GOT3 (cell line): ENCODE measurements at regions not wholly inside any gene's neighbourhood (a gene's known extent, or its start where the extent isn't known, plus 50 kb on each side); places are given as distances from the start of the nearest gene placed in this dataset.

Experiments
- DNase-seq: peaks from one replicate; lab custom pipeline; 2025; ENCODE audit warnings: mixed read lengths; lab: John Stamatoyannopoulos, UW

GRCh38 chr19:5392486-5392885 lies 51.9 kb upstream of the PTPRS start:
- no peak for DNase-seq

- DNase-seq, result no peak
These were observed 52.5 kb upstream of the PTPRS start for GRCh38 chr19:5393088-5393487.

- no peak for DNase-seq
These were observed 54.2 kb upstream of the PTPRS start for GRCh38 chr19:5394551-5395505.

GRCh38 chr19:5395556-5395955 lies 54.9 kb upstream of the PTPRS start:
- DNase-seq, result no peak

- DNase-seq, result no peak
These were observed 55.7 kb upstream of the PTPRS start for GRCh38 chr19:5396096-5396939.

GRCh38 chr19:5396963-5397362 lies 56.4 kb upstream of the PTPRS start:
- DNase-seq, result no peak

GRCh38 chr19:5397804-5398692 lies 57.2 kb upstream of the ZNRF4 start:
- DNase-seq, result no peak

- DNase-seq, result no peak
These were observed 56.5 kb upstream of the ZNRF4 start for GRCh38 chr19:5398693-5399057.

- DNase-seq, result peak; percentile 49
These were observed 51.1 kb upstream of the ZNRF4 start for GRCh38 chr19:5403968-5404640.
